HCT116 (cell line): ENCODE measurements at regions not wholly inside any gene's neighbourhood (a gene's known extent, or its start where the extent isn't known, plus 50 kb on each side); places are given as distances from the start of the nearest gene placed in this dataset.

Experiments
- ATAC-seq: fragments of 200-7000 bp; cut with Tn5 transposase; 2 replicates; pipeline ENCODE4 v1.9.1; 2020; ENCODE audit warnings: mild to moderate bottlenecking, moderate library complexity
- BruUV-seq: library from RNA; stranded (reverse); fragments of 400-500 nt; replicated peaks from 2 replicates; lab custom pipeline; 2021; lab: Mats Ljungman, UMichigan
- CTCF ChIA-PET: fragments of 300-600 bp; sonication (Branson Sonifier 250); formaldehyde crosslinking; loops from one replicate; lab custom pipeline; 2021; ENCODE audit warnings: antibody characterized with exemption; lab: Charles Lee
- POLR2A ChIA-PET: fragments of 300-600, 350-600 bp; sonication (Branson Sonifier 250); formaldehyde crosslinking; loops from one replicate; lab custom pipeline; 2021; ENCODE audit warnings: antibody characterized with exemption; lab: Charles Lee
- RAD21 ChIA-PET, 2 experiments: fragments of 300-600 bp; sonication (Branson Sonifier 250); formaldehyde crosslinking; loops; one replicate each; lab custom pipeline; 2023; ENCODE audit warnings: low total read pairs in 2 of 2; ENCODE audit not compliant: uncharacterized antibody in 2 of 2, unreplicated experiment in 2 of 2, low non-redundant PET in 1 of 2; lab: Charles Lee
- DNase-seq: peaks from one replicate; pipeline ENCODE4 v3.0.0-alpha.2; 2010; ENCODE audit warnings: low read depth, low spot score
- H2AFZ ChIP-seq: fragments of 200-600 bp; shearing (Covaris generic), sonication (generic); 2 replicates; pipeline ENCODE4 v1.6.1; 2017; ENCODE audit warnings: low read depth, mixed run types, mixed read lengths, antibody characterized with exemption, low read length; ENCODE audit not compliant: poor library complexity, severe bottlenecking
- H3K27ac ChIP-seq: 2 replicates; pipeline ENCODE4 v1.5.1; 2012; ENCODE audit warnings: low read depth, low read length
- H3K27me3 ChIP-seq: fragments of 200-600 bp; sonication (generic); 2 replicates; pipeline ENCODE4 v1.6.1; 2016; ENCODE audit warnings: mixed run types, low read length, mixed read lengths; ENCODE audit not compliant: insufficient read depth
- H3K36me3 ChIP-seq, 2 experiments: fragments of 200-500 bp in 1 of 2; fragments of 200-600 bp in 1 of 2; sonication (Bioruptor generic) in 1 of 2; sonication (generic) in 1 of 2; 2 replicates each; pipeline versions ENCODE4 v1.5.1 to v1.6.1; 2014 to 2016; ENCODE audit warnings: low read length in 2 of 2, inconsistent platforms in 1 of 2, mixed read lengths in 1 of 2, mixed run types in 1 of 2; ENCODE audit not compliant: insufficient read depth in 2 of 2, control insufficient read depth in 1 of 2
- H3K4me1 ChIP-seq, 2 experiments: fragments of 200-600 bp in 1 of 2; sonication (generic) in 1 of 2; 2 replicates each; pipeline versions ENCODE4 v1.5.1 to v1.6.1; 2012 to 2017; ENCODE audit warnings: low read length in 2 of 2, inconsistent platforms in 1 of 2, mild to moderate bottlenecking in 1 of 2, mixed read lengths in 1 of 2, mixed run types in 1 of 2, moderate library complexity in 1 of 2; ENCODE audit not compliant: insufficient read depth in 2 of 2, control insufficient read depth in 1 of 2
- H3K4me2 ChIP-seq: fragments of 200-600 bp; sonication (generic); 2 replicates; pipeline ENCODE4 v1.6.1; 2017; ENCODE audit warnings: mixed run types, low read length, mixed read lengths
- H3K4me3 ChIP-seq, 2 experiments: fragments of 200-600 bp in 1 of 2; sonication (generic) in 1 of 2; replicated peaks in 1 of 2; 2 replicates each; pipeline ENCODE4 v1.5.1; 2011 to 2016; ENCODE audit warnings: low read length in 2 of 2, control low read depth in 1 of 2, low read depth in 1 of 2, mild to moderate bottlenecking in 1 of 2, mixed read lengths in 1 of 2, mixed run types in 1 of 2
- H3K79me2 ChIP-seq: fragments of 200-600 bp; sonication (generic); 2 replicates; pipeline ENCODE4 v1.6.1; 2017; ENCODE audit warnings: mild to moderate bottlenecking, mixed run types, low read length, moderate library complexity, mixed read lengths; ENCODE audit not compliant: insufficient read depth
- H3K9ac ChIP-seq: fragments of 200-600 bp; sonication (generic); 2 replicates; pipeline ENCODE4 v1.6.1; 2016; ENCODE audit warnings: low read length, mixed read lengths
- H3K9me2 ChIP-seq: fragments of 200-600 bp; sonication (generic), shearing (Covaris generic); 2 replicates; pipeline ENCODE4 v1.6.1; 2017; ENCODE audit warnings: mixed run types, mild to moderate bottlenecking, moderate library complexity; ENCODE audit not compliant: insufficient read depth
- H3K9me3 ChIP-seq, 2 experiments: fragments of 200-500 bp in 1 of 2; fragments of 200-600 bp in 1 of 2; sonication (Bioruptor generic) in 1 of 2; sonication (generic) in 1 of 2; 2 replicates each; pipeline ENCODE4 v1.6.1; 2014 to 2017; ENCODE audit warnings: low read length in 2 of 2, mixed read lengths in 2 of 2, inconsistent platforms in 1 of 2, low read depth in 1 of 2, mild to moderate bottlenecking in 1 of 2, mixed run types in 1 of 2, moderate library complexity in 1 of 2; ENCODE audit not compliant: control insufficient read depth in 1 of 2, insufficient read depth in 1 of 2
- H4K20me1 ChIP-seq: fragments of 200-600 bp; sonication (generic), shearing (Covaris generic); 2 replicates; pipeline ENCODE4 v1.6.1; 2017; ENCODE audit warnings: mixed run types, mild to moderate bottlenecking, moderate library complexity; ENCODE audit not compliant: insufficient read depth
- ATF3 ChIP-seq: IDR thresholded peaks from 2 replicates; pipeline ENCODE4 v1.6.1; 2012
- CBX3 ChIP-seq: IDR thresholded peaks from 2 replicates; pipeline ENCODE4 v1.6.1; 2012; ENCODE audit warnings: low read depth
- CTCF ChIP-seq, 3 experiments: fragments of 200-600 bp in 1 of 3; sonication (generic) in 1 of 3; IDR thresholded peaks in 2 of 3; conservative IDR thresholded peaks in 1 of 3; 2 replicates each; pipeline ENCODE4 v1.5.1; 2012 to 2017; ENCODE audit warnings: low read depth in 2 of 3, low read length in 2 of 3, antibody characterized with exemption in 1 of 3, borderline replicate concordance in 1 of 3, control low read depth in 1 of 3, mild to moderate bottlenecking in 1 of 3, mixed read lengths in 1 of 3, mixed run types in 1 of 3, moderate library complexity in 1 of 3; ENCODE audit not compliant: insufficient read depth in 1 of 3
- EGR1 ChIP-seq: IDR thresholded peaks from 2 replicates; pipeline ENCODE4 v1.6.1; 2012; ENCODE audit warnings: low read depth
- ELF1 ChIP-seq: IDR thresholded peaks from 2 replicates; pipeline ENCODE4 v1.6.1; 2012; ENCODE audit warnings: low read depth, borderline replicate concordance
- EZH2 ChIP-seq: fragments of 200-600 bp; sonication (generic); IDR thresholded peaks from 2 replicates; pipeline ENCODE4 v1.6.1; 2017; ENCODE audit warnings: antibody characterized with exemption, mixed run types
- FOSL1 ChIP-seq: IDR thresholded peaks from 2 replicates; pipeline ENCODE4 v1.6.1; 2012; ENCODE audit warnings: low read depth
- JUND ChIP-seq: IDR thresholded peaks from 2 replicates; pipeline ENCODE4 v1.6.1; 2012
- MAX ChIP-seq: IDR thresholded peaks from 2 replicates; pipeline ENCODE4 v1.6.1; 2012
- POLR2A ChIP-seq: IDR thresholded peaks from 2 replicates; pipeline ENCODE4 v1.7.0; 2011; ENCODE audit warnings: borderline replicate concordance; ENCODE audit not compliant: insufficient read depth, insufficient read length; ENCODE audit errors: extremely low read depth
- RAD21 ChIP-seq: IDR thresholded peaks from 2 replicates; pipeline ENCODE4 v1.6.1; 2012; ENCODE audit warnings: low read depth, mild to moderate bottlenecking
- REST ChIP-seq: IDR thresholded peaks from 2 replicates; pipeline ENCODE4 v1.6.1; 2012; ENCODE audit warnings: low read depth
- SIN3A ChIP-seq: IDR thresholded peaks from 2 replicates; pipeline ENCODE4 v1.6.1; 2012; ENCODE audit warnings: low read depth
- SRF ChIP-seq: IDR thresholded peaks from 2 replicates; pipeline ENCODE4 v1.6.1; 2012; ENCODE audit warnings: low read depth
- TCF7L2 ChIP-seq: IDR thresholded peaks from 2 replicates; pipeline ENCODE4 v1.7.0; 2011; ENCODE audit warnings: borderline replicate concordance, inconsistent platforms; ENCODE audit not compliant: insufficient read depth, insufficient read length; ENCODE audit errors: extremely low read depth
- ZBTB33 ChIP-seq: IDR thresholded peaks from 2 replicates; pipeline ENCODE4 v1.6.1; 2011; ENCODE audit warnings: mild to moderate bottlenecking, low read length, moderate library complexity; ENCODE audit not compliant: insufficient replicate concordance; ENCODE audit errors: extremely low read depth
- ZFX ChIP-seq: fragments of 450-650 bp; IDR thresholded peaks from 2 replicates; pipeline ENCODE4 v1.6.1; 2017
- intact Hi-C: fragments of 100-400 bp; cut with micrococcal nuclease; formaldehyde crosslinking; loops from 2 replicates; pipeline ENCODE4 v1.10.0; 2022

GRCh38 chr1:87689487-87689886 lies 360.8 kb downstream of the LMO4 start (continued):
- no peak for TF ChIP-seq ZBTB33
- TF ChIP-seq, all 23 proteins: peak for 0

GRCh38 chr1:87696483-87696882 lies 367.8 kb downstream of the LMO4 start:
- Histone ChIP-seq H3K27ac (no peak overlapping the region), H3K4me1 (no peaks in the 10 kb centered on the region), H3K9me2 (no peaks in the 10 kb centered on the region), H3K4me3 (no peak overlapping the region), H3K79me2 (no peaks in the 10 kb centered on the region), H4K20me1 (no peaks in the 10 kb centered on the region), H3K27me3 (no peaks in the 10 kb centered on the region), H3K9me3 (no peaks in the 10 kb centered on the region), H3K36me3 (no peaks in the 10 kb centered on the region), H3K9ac (no peak overlapping the region), H3K4me2 (no peak overlapping the region), H2AFZ (no peak overlapping the region)
- DNase-seq (no peak), ATAC-seq (no peak)
- no TSS peak for BruUV-seq
- CTCF ChIA-PET: no interaction called here
- intact Hi-C loops: no loop called here
- RAD21 ChIA-PET: no interaction called here
- POLR2A ChIA-PET: no interaction called here
- TF ChIP-seq REST (no peak), CBX3 (no peak), SRF (no peak), ATF3 (no peak), TCF7L2 (no peak), ELF1 (no peak), EGR1 (no peak), RAD21 (no peak), FOSL1 (no peak), MAX (no peak), EZH2 (no peak), POLR2A (no peak), SIN3A (no peak), ZFX (no peak), CTCF (IDR thresholded peaks at IDR 0.05 in 2 of 3, conservative IDR thresholded peaks at IDR 0.05 in 1 of 3; ENCODE audit: borderline replicate concordance in 1 of 3, insufficient read depth in 1 of 3, low read depth in 2 of 3, low read length in 2 of 3) (no peak), JUND (no peak), ZBTB33 (no peak)
